HG03196 (cell line): ENCODE measurements at regions not wholly inside any gene's neighbourhood (a gene's known extent, or its start where the extent isn't known, plus 50 kb on each side); places are given as distances from the start of the nearest gene placed in this dataset.
"Not testable (repeated sequence)": the region's sequence is repeated elsewhere in the genome, so short reads cannot be mapped to it uniquely, and the experiment has no call there.

Experiments
- ATAC-seq: cut with Tn5 transposase; IDR thresholded peaks from one replicate; pipeline ENCODE4 v1.9.1; 2021; ENCODE audit not compliant: unreplicated experiment

DNA sequence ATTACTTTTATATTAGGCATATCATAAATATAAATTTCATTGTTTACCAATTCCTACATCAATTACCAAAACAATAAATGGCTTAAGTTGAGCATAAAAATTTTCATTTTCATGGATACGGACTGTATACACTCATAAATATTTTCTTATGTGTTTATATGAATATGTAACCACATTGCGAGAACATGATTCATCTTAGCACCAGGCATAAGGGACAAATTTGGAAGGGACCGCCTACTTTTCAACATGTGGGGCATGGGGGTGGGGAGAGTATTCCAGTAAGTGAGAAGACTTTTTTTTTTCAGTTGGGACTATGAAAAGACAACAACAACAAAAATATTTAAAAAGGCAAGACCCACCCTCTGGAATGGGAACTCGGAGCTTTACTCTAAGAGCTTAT, 296.1 kb downstream of the RAB38 start:
- ATAC-seq, result no peak

DNA sequence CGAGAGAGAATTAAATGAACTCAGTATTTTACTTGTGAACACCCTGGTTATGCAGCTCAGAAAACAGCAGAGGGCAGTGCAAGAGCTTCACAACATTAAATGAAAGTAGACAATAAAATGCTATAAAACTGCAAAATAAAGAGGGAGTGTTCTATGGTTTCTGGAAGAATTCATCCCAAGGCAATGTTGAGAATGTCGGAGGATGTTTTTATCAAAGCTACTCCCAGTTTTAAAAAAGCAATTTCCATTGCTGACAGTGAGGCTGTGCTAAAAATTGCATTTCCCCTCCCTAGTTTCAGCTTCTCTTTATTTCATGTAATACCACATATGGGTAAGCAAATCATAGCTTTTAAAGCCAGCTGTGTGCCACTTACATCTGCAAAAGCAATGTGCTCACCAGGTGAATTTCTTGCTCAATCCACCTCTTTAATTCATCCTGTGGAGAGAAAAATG, 296.8 kb downstream of the RAB38 start:
- ATAC-seq, result no peak

DNA sequence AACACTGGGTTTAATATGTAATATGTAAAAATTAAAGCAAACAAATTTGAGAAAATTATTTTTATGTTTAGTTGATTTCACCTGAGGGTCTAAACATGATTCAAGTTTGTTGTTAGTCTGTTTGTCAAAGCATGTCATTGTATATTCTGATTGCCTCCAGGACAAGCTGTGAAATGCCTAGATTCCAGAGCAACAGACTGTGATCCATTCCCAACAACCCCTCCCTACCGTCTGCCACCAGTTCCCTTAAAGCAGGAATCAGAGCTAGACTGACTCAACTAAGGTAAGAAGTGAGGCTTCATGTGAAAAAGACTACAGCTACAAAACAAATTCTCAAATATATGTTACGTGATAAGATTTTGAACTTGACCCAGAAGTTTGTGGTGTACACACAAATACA, 304.2 kb downstream of the RAB38 start:
- ATAC-seq, result no peak

DNA sequence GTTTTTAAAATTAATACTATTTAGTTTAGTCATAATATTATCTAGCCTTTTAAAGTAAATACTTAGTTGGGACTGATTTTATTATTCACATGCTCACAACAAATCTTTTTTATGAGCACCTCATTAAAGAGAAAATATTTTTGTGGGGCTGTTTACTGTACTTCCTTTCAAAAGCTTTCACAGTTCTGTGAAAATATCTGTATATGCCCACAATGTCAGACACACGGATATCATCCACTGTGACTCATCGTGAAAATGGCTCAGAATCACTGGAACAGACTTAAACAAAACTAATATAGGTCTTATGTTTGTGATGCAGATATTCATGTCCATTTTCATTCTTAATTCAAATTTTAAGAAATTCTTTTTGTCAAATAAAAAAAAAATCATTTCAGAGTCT, 305.2 kb downstream of the RAB38 start:
- ATAC-seq, result no peak

DNA sequence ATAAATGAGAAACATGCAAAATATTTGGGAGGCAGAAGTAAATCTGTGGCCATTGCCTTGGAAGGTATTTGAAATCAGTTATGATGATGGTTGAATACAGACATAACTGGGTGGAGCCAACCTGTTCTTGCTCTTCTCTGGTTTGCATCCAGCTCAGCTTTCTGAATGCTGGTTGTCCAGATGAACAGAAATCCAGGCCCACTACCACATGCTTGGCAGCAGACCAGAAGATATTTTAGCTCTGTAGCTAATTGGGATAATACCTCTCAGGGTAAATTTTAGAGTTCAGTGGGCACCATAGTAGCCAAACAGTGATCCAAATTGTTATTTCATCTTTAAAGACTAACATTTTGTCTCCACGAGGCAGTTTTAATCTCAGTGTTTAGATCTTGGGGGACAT, 308.3 kb downstream of the RAB38 start:
- no peak for ATAC-seq

DNA sequence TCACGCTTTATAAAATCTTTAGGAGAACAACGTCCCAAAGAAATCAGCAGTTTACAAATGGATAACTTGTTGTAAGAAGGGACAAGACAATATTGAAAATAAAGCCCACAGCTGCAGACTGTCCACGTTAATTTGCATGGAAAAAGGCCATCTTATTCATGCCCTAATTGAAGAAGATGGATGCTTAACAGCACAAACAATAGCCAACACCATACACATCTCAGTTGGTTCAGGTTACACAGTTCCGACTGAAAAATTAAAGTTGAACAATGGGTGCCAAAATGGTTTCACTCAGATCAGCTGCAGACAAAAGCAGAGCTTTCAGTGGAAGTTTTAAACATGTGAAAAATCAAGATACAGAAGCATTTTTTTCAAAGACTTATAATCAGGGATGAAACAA, 314.2 kb downstream of the RAB38 start:
- no peak for ATAC-seq

DNA sequence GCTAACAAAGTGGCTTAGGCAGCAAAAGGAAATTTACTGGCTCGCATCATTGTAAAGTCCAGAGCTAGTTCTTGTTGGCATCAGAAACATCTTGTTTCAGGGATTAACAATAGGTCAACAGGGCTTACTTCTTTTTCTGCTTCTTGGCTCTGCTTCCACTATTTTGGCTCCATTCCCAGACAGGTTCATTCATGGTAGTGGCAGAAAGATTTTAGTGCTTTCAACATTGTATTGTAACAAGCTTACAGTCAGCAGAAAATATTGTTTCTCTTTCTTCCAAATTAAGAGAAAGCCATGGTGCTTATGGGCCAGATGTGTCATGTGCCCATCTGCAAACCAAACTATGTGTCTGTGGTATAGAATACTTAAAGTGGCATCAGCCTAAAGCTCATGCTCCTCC, 315.6 kb downstream of the RAB38 start:
- ATAC-seq, result no peak

- no peak for ATAC-seq
These were observed 323.4 kb downstream of the RAB38 start for GRCh38 chr11:87851827-87852226.

DNA sequence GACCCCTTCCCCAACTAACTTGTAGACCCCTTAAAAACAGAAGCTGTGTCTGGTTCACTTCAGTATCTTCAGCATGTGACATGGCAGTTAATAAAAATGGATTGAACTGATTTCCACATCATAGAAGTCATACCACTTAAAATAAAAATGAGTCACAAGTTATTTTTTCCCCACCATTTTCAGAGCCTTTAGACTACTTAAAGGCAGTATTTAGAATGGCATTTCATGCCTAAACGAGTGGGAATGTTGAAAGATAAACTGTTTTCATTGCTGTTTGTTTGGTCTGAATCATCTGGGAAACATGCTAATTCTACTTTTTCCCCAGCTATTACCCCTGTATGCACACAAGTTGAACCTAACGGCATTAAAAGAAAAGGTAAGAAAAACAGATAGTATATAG, 324.0 kb downstream of the RAB38 start:
- ATAC-seq, result no peak

GRCh38 chr11:87849216-87849615, 326.0 kb downstream of the RAB38 start:
- ATAC-seq, result no peak

GRCh38 chr11:87840786-87841185, 334.5 kb downstream of the RAB38 start:
- no peak for ATAC-seq

GRCh38 chr11:87832211-87832610, 343.0 kb downstream of the RAB38 start:
- ATAC-seq, result no peak

- ATAC-seq, result no peak
These were observed 355.2 kb downstream of the RAB38 start for GRCh38 chr11:87820011-87820410.

DNA sequence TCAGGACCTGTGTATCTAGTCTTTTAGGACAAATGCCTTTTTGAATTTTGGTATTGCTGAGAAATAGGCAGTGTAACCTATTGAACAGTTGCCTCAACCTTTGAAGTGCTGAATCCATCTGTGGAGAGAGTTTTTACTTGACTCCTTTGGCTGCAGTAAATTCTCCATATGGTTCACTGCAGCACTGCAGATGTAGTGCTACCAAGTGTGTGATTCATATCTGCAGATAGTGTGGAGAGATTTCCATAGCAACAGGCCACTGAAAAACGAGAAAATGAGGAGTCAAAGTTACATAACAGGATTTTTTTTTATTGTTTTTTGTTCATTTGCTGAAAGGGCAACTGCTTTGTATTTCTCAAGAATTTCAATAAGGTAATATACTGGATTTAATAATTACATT, 356.1 kb downstream of the RAB38 start:
- ATAC-seq, result no peak

DNA sequence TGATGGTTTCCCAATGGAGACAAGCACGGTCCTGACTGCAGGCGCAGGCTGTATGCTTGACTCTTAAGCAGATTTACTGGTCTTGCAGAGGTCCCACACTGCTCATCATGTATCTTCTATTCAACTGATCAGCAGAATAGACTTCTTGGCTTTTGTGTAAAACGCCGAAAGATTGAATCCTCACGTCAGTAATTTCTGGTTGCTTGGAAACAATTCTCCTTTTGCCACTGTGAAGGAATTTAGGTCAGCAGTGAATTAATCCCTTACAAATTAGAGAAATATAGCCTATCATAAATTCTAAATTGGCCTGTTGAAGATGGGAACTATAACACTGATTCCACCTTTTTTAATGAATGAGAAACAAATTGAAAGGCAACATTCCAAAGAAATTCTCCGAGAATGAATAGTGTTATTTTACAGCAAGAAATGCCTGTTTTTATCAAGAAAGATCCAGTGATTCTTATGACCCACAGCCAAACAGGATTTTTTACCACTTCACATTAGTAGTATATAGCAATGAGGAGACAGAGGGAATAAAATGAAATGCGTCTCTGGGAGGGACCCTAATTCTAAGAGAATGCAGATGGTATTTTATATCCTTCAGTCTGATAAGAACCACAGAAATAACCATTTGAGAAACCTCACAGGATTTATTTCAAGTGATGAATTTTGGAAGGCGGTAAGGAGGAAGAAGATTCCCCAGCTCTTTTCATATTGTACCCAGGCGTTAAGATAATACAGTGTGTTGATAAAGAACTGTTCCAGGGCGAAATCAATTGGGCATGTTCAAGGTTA, 362.5 kb downstream of the RAB38 start:
- no peak for ATAC-seq

- ATAC-seq, result no peak
These were observed 364.8 kb downstream of the RAB38 start for GRCh38 chr11:87810486-87810885.

DNA sequence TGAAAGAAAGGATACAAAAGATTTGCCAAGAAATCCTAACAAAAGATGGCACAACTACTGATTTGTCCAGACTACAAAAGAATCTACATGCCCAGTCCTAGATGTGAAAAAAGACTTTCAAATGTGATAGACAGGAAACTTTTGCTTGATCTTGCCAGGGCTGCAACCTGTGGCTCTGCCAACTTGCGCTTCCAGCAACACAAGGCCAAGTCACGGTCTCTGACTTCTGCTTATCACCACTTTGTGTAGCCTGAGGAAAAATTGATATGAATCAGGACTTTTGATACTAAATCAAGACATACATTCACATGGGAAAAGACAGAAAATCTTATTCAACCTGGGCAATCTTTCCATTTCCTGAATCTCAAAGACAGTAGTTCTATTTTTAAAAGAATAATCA, 366.0 kb downstream of the RAB38 start:
- ATAC-seq, result no peak

- ATAC-seq, result no peak
These were observed 371.1 kb downstream of the RAB38 start for GRCh38 chr11:87804176-87804575.

DNA sequence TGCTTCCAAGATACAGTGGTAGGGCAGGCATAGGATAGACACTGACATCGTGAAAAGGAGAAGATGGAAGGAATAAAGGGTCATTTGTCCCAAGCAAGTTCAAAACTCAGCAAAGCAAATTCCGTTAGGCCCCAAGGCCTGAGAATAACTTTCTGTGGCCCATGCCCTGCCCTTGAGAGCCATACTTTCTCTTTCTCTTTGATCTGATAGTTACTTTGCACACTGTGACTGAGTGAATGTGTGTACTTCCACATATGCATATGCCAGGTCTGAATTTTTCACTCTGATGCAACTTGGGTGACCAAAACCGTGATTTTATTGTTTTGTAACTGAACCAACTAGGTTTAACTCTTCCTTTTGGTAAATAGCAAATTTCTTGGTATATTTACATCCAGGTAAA, 371.5 kb downstream of the RAB38 start:
- no peak for ATAC-seq

DNA sequence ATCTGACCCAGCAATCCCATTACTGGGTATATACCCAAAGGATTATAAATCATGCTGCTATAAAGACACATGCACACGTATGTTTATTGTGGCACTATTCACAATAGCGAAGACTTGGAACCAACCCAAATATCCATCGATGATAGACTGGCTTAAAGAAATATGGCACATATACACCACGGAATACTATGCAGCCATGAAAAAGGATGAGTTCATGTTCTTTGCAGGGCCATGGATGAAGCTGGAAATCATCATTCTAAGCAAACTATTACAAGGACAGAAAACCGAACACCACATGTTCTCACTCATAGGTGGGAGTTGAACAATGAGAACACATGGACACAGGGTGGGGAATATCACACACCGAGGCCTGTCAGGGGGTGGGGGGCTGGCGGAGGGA, 390.4 kb downstream of the RAB38 start:
- ATAC-seq, result not testable (repeated sequence)

DNA sequence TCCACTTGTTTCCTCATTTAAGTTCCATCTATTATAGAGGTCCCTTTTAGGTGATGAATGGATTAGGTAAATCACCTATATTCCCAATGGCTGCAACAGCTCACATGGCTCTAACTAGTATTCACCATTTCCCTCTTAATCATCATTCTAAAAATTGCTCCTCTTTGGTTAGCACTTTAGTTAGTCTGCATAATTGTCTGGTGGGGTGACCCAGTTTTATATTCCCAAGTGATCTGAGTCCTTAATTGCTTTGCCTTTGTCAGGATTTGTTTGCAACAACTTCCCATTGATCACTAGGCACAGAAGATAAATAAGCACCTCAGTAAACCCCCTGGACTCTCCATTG, 395.2 kb downstream of the RAB38 start:
- ATAC-seq, result no peak

GRCh38 chr11:87779276-87780067, 395.8 kb downstream of the RAB38 start:
- no peak for ATAC-seq
